HEK293 (cell line): ENCODE measurements at regions not wholly inside any gene's neighbourhood (a gene's known extent, or its start where the extent isn't known, plus 50 kb on each side); places are given as distances from the start of the nearest gene placed in this dataset.

Source experiments
- CTCF ChIP-seq: fragments of 450-650 bp; formaldehyde crosslinking; IDR thresholded peaks from 2 replicates; pipeline ENCODE4 v1.5.1; 2016; ENCODE audit warnings: missing biosample characterization, missing genetic modification characterization
- GLI4 ChIP-seq: fragments of 450-650 bp; formaldehyde crosslinking; IDR thresholded peaks from 2 replicates; pipeline ENCODE4 v1.5.1; 2016; ENCODE audit warnings: missing biosample characterization, missing genetic modification characterization
- MZF1 ChIP-seq: fragments of 450-650 bp; formaldehyde crosslinking; IDR thresholded peaks from 2 replicates; pipeline ENCODE4 v1.5.1; 2017; ENCODE audit warnings: missing biosample characterization, missing genetic modification characterization, borderline replicate concordance
- TCF7L2 ChIP-seq: IDR thresholded peaks from 2 replicates; pipeline ENCODE4 v1.6.1; 2011; ENCODE audit warnings: low read depth, mild to moderate bottlenecking, inconsistent platforms, low read length, moderate library complexity, borderline replicate concordance
- ZBTB11 ChIP-seq: fragments of 450-650 bp; formaldehyde crosslinking; conservative IDR thresholded peaks from 2 replicates; pipeline ENCODE4 v1.5.1; 2016; ENCODE audit warnings: low read depth, missing biosample characterization, missing genetic modification characterization
- ZNF121 ChIP-seq: fragments of 450-650 bp; formaldehyde crosslinking; IDR thresholded peaks from 2 replicates; pipeline ENCODE4 v1.5.1; 2016; ENCODE audit warnings: missing biosample characterization, missing genetic modification characterization
- ZNF16 ChIP-seq: fragments of 450-650 bp; formaldehyde crosslinking; IDR thresholded peaks from 2 replicates; pipeline ENCODE4 v1.5.1; 2016; ENCODE audit warnings: low read depth, missing biosample characterization, missing genetic modification characterization
- ZNF174 ChIP-seq: fragments of 450-650 bp; formaldehyde crosslinking; IDR thresholded peaks from 2 replicates; pipeline ENCODE4 v1.5.0; 2017; ENCODE audit warnings: missing biosample characterization, mild to moderate bottlenecking, missing genetic modification characterization
- ZNF549 ChIP-seq: fragments of 450-650 bp; IDR thresholded peaks from 2 replicates; pipeline ENCODE4 v1.5.1; 2018; ENCODE audit warnings: missing biosample characterization, missing genetic modification characterization, mild to moderate bottlenecking, inconsistent platforms, moderate library complexity
- ZNF639 ChIP-seq: fragments of 450-650 bp; formaldehyde crosslinking; IDR thresholded peaks from 2 replicates; pipeline ENCODE4 v1.5.1; 2016; ENCODE audit warnings: missing biosample characterization, missing genetic modification characterization
- ZNF654 ChIP-seq: fragments of 450-650 bp; formaldehyde crosslinking; IDR thresholded peaks from 2 replicates; pipeline ENCODE4 v1.5.1; 2016; ENCODE audit warnings: low read depth, missing biosample characterization, missing genetic modification characterization
- ZSCAN16 ChIP-seq: fragments of 450-650 bp; formaldehyde crosslinking; IDR thresholded peaks from 2 replicates; pipeline ENCODE4 v1.5.1; 2016; ENCODE audit warnings: missing biosample characterization, missing genetic modification characterization

- TF ChIP-seq CTCF (no peak), ZNF16 (tag by site-specific recombination) (no peak), ZNF549 (tag by site-specific recombination) (no peak), ZNF639 (tag by site-specific recombination) (no peak), ZNF174 (tag by site-specific recombination) (no peak), MZF1 (no peak), TCF7L2 (no peak), ZNF121 (tag by site-specific recombination) (no peak), ZBTB11 (no peak), ZNF654 (tag by site-specific recombination) (no peak), GLI4 (tag by site-specific recombination) (no peak), ZSCAN16 (tag by site-specific recombination) (no peak)
These were observed 345.5 kb upstream of the MAP3K7 start for GRCh38 chr6:90932351-90932750.
